ENCODE measurements at regions not wholly inside any gene's neighbourhood (a gene's known extent, or its start where the extent isn't known, plus 50 kb on each side); places are given as distances from the start of the nearest gene placed in this dataset.
"Not testable (repeated sequence)": the region's sequence is repeated elsewhere in the genome, so short reads cannot be mapped to it uniquely, and the experiment has no call there.

- peaks cover 3% of the 10 kb centered on the region for H3K4me1 ChIP-seq (ENCODE audit: insufficient read depth, low read length)
- no peak overlapping the region for H3K4me3 ChIP-seq (ENCODE audit: low read length)
- H3K27me3 ChIP-seq (ENCODE audit: insufficient read depth, low read length): no peaks in the 10 kb centered on the region
- no peaks in the 10 kb centered on the region for H3K9me3 ChIP-seq (ENCODE audit: low read depth, low read length)
Observed at GRCh38 chr1:182331387-182331786, 60.2 kb downstream of the GLUL start.

GRCh38 chr1:182330303-182330702 is 61.3 kb downstream of the GLUL start:
- Histone ChIP-seq H3K27me3 (ENCODE audit: insufficient read depth, low read length) (no peaks in the 10 kb centered on the region), H3K4me3 (ENCODE audit: low read length) (no peak overlapping the region), H3K9me3 (ENCODE audit: low read depth, low read length) (no peaks in the 10 kb centered on the region), H3K4me1 (ENCODE audit: insufficient read depth, low read length) (no peaks in the 10 kb centered on the region)

- no peaks in the 10 kb centered on the region for H3K27me3 ChIP-seq (ENCODE audit: insufficient read depth, low read length)
- no peaks in the 10 kb centered on the region for H3K4me1 ChIP-seq (ENCODE audit: insufficient read depth, low read length)
- no peak overlapping the region for H3K4me3 ChIP-seq (ENCODE audit: low read length)
- no peaks in the 10 kb centered on the region for H3K9me3 ChIP-seq (ENCODE audit: low read depth, low read length)
Observed at GRCh38 chr1:182329471-182329870, 62.1 kb downstream of the GLUL start.

- Histone ChIP-seq H3K27me3 (ENCODE audit: insufficient read depth, low read length) (no peaks in the 10 kb centered on the region), H3K4me1 (ENCODE audit: insufficient read depth, low read length) (no peaks in the 10 kb centered on the region), H3K9me3 (ENCODE audit: low read depth, low read length) (no peaks in the 10 kb centered on the region), H3K4me3 (ENCODE audit: low read length) (no peak overlapping the region)
Observed at GRCh38 chr1:182328591-182328990, 63.0 kb downstream of the GLUL start.

- H3K4me3 ChIP-seq (ENCODE audit: low read length): no peak overlapping the region
- H3K4me1 ChIP-seq (ENCODE audit: insufficient read depth, low read length): no peaks in the 10 kb centered on the region
- H3K9me3 ChIP-seq (ENCODE audit: low read depth, low read length): no peaks in the 10 kb centered on the region
- H3K27me3 ChIP-seq (ENCODE audit: insufficient read depth, low read length): no peaks in the 10 kb centered on the region
Observed at GRCh38 chr1:182325339-182325738, 66.3 kb downstream of the GLUL start.

GRCh38 chr1:182321532-182321931 is 70.1 kb downstream of the GLUL start:
- not testable (repeated sequence) for H3K27me3 ChIP-seq (ENCODE audit: insufficient read depth, low read length); H3K4me3 ChIP-seq (ENCODE audit: low read length); H3K9me3 ChIP-seq (ENCODE audit: low read depth, low read length)
- peaks cover 13% of the 10 kb centered on the region for H3K4me1 ChIP-seq (ENCODE audit: insufficient read depth, low read length)

- no peaks in the 10 kb centered on the region for H3K27me3 ChIP-seq (ENCODE audit: insufficient read depth, low read length)
- peaks cover 13% of the 10 kb centered on the region for H3K4me1 ChIP-seq (ENCODE audit: insufficient read depth, low read length)
- no peaks in the 10 kb centered on the region for H3K9me3 ChIP-seq (ENCODE audit: low read depth, low read length)
- no peak overlapping the region for H3K4me3 ChIP-seq (ENCODE audit: low read length)
Observed at GRCh38 chr1:182317611-182318161, 73.9 kb downstream of the GLUL start.

- peaks cover 13% of the 10 kb centered on the region for H3K4me1 ChIP-seq (ENCODE audit: insufficient read depth, low read length)
- not testable (repeated sequence) for H3K4me3 ChIP-seq (ENCODE audit: low read length); H3K27me3 ChIP-seq (ENCODE audit: insufficient read depth, low read length); H3K9me3 ChIP-seq (ENCODE audit: low read depth, low read length)
Observed at GRCh38 chr1:182316454-182316853, 75.1 kb downstream of the GLUL start.

- Histone ChIP-seq H3K27me3 (ENCODE audit: insufficient read depth, low read length) (no peaks in the 10 kb centered on the region), H3K4me1 (ENCODE audit: insufficient read depth, low read length) (peaks cover 13% of the 10 kb centered on the region), H3K9me3 (ENCODE audit: low read depth, low read length) (no peaks in the 10 kb centered on the region), H3K4me3 (ENCODE audit: low read length) (no peak overlapping the region)
Observed at GRCh38 chr1:182315167-182315556, 76.4 kb downstream of the GLUL start.

GRCh38 chr1:182309631-182310351 is 81.8 kb downstream of the GLUL start:
- Histone ChIP-seq H3K27me3 (ENCODE audit: insufficient read depth, low read length) (no peaks in the 10 kb centered on the region), H3K9me3 (ENCODE audit: low read depth, low read length) (no peaks in the 10 kb centered on the region), H3K4me1 (ENCODE audit: insufficient read depth, low read length) (no peaks in the 10 kb centered on the region)

GRCh38 chr1:182308826-182309225 is 82.8 kb downstream of the GLUL start:
- H3K4me1 ChIP-seq (ENCODE audit: insufficient read depth, low read length): peaks cover 5% of the 10 kb centered on the region
- no peaks in the 10 kb centered on the region for H3K9me3 ChIP-seq (ENCODE audit: low read depth, low read length)
- no peak overlapping the region for H3K4me3 ChIP-seq (ENCODE audit: low read length)
- H3K27me3 ChIP-seq (ENCODE audit: insufficient read depth, low read length): no peaks in the 10 kb centered on the region

More at GRCh38 chr1:182309631-182310351, 81.8 kb downstream of the GLUL start:
- H3K4me3 ChIP-seq (ENCODE audit: low read length): no peak overlapping the region

- not testable (repeated sequence) for H3K27me3 ChIP-seq (ENCODE audit: insufficient read depth, low read length); H3K4me3 ChIP-seq (ENCODE audit: low read length); H3K9me3 ChIP-seq (ENCODE audit: low read depth, low read length)
- H3K4me1 ChIP-seq (ENCODE audit: insufficient read depth, low read length): peaks cover 14% of the 10 kb centered on the region
Observed at GRCh38 chr1:182307486-182307885, 84.1 kb downstream of the GLUL start.

- H3K27me3 ChIP-seq (ENCODE audit: insufficient read depth, low read length): no peaks in the 10 kb centered on the region
- no peaks in the 10 kb centered on the region for H3K9me3 ChIP-seq (ENCODE audit: low read depth, low read length)
- peaks cover 14% of the 10 kb centered on the region for H3K4me1 ChIP-seq (ENCODE audit: insufficient read depth, low read length)
Observed at GRCh38 chr1:182305861-182306260, 85.7 kb downstream of the GLUL start.

GRCh38 chr1:182304627-182305026 is 87.0 kb downstream of the GLUL start:
- Histone ChIP-seq H3K9me3 (ENCODE audit: low read depth, low read length) (no peaks in the 10 kb centered on the region), H3K4me1 (ENCODE audit: insufficient read depth, low read length) (peaks cover 22% of the 10 kb centered on the region), H3K27me3 (ENCODE audit: insufficient read depth, low read length) (no peaks in the 10 kb centered on the region), H3K4me3 (ENCODE audit: low read length) (no peak overlapping the region)

More at GRCh38 chr1:182305861-182306260, 85.7 kb downstream of the GLUL start:
- H3K4me3 ChIP-seq (ENCODE audit: low read length): no peak overlapping the region

- Histone ChIP-seq H3K4me3 (ENCODE audit: low read length) (no peak overlapping the region), H3K4me1 (ENCODE audit: insufficient read depth, low read length) (peaks cover 26% of the 10 kb centered on the region), H3K9me3 (ENCODE audit: low read depth, low read length) (no peaks in the 10 kb centered on the region), H3K27me3 (ENCODE audit: insufficient read depth, low read length) (no peaks in the 10 kb centered on the region)
Observed at GRCh38 chr1:182304218-182304617, 87.4 kb downstream of the GLUL start.

- Histone ChIP-seq H3K4me3 (ENCODE audit: low read length) (no peak overlapping the region), H3K9me3 (ENCODE audit: low read depth, low read length) (no peaks in the 10 kb centered on the region), H3K4me1 (ENCODE audit: insufficient read depth, low read length) (peaks cover 29% of the 10 kb centered on the region), H3K27me3 (ENCODE audit: insufficient read depth, low read length) (no peaks in the 10 kb centered on the region)
Observed at GRCh38 chr1:182303778-182304177, 87.8 kb downstream of the GLUL start.

Measured in mononuclear cell (primary cell).